ENCODE measurements at regions not wholly inside any gene's neighbourhood (a gene's known extent, or its start where the extent isn't known, plus 50 kb on each side); places are given as distances from the start of the nearest gene placed in this dataset.
A peak's percentile ranks its signal among the peaks of the same experiment; 100 is the strongest.

GRCh38 chr20:48259456-48259855 is 474.2 kb upstream of the SULF2 start:
- no peak for TF ChIP-seq SUZ12 (IDR thresholded peaks at IDR 0.05; ENCODE audit: extremely low read depth, insufficient read depth, insufficient read length)
- TF ChIP-seq ZNF274 (IDR thresholded peaks at IDR 0.05; ENCODE audit: low read depth, low read length) = no peak
- no peak for TF ChIP-seq YY1 (IDR thresholded peaks at IDR 0.05; ENCODE audit: insufficient read depth, insufficient read length)
- Histone ChIP-seq H3K4me3 (ENCODE audit: insufficient read length, low read depth) (no peak overlapping the region), H3K36me3 (ENCODE audit: insufficient read depth, insufficient read length, low read length) (no peaks in the 10 kb centered on the region), H3K27me3 (ENCODE audit: insufficient read depth, insufficient read length) (no peaks in the 10 kb centered on the region), H3K9ac (ENCODE audit: insufficient read length, low read depth) (no peak overlapping the region), H3K4me1 (ENCODE audit: insufficient read depth, insufficient read length) (peaks cover 3% of the 10 kb centered on the region), H3K9me3 (ENCODE audit: insufficient read depth, low read length) (no peaks in the 10 kb centered on the region)
- DNase-seq (ENCODE audit: low read depth, low spot score) = no peak

- H3K36me3 ChIP-seq (ENCODE audit: insufficient read depth, insufficient read length, low read length) = no peaks in the 10 kb centered on the region
- peaks cover 3% of the 10 kb centered on the region for H3K4me1 ChIP-seq (ENCODE audit: insufficient read depth, insufficient read length)
- no peak overlapping the region for H3K9ac ChIP-seq (ENCODE audit: insufficient read length, low read depth)
- no peaks in the 10 kb centered on the region for H3K27me3 ChIP-seq (ENCODE audit: insufficient read depth, insufficient read length)
- H3K4me3 ChIP-seq (ENCODE audit: insufficient read length, low read depth) = no peak overlapping the region
- TF ChIP-seq SUZ12 (IDR thresholded peaks at IDR 0.05; ENCODE audit: extremely low read depth, insufficient read depth, insufficient read length) (no peak), YY1 (IDR thresholded peaks at IDR 0.05; ENCODE audit: insufficient read depth, insufficient read length) (no peak), ZNF274 (IDR thresholded peaks at IDR 0.05; ENCODE audit: low read depth, low read length) (no peak)
- H3K9me3 ChIP-seq (ENCODE audit: insufficient read depth, low read length) = no peaks in the 10 kb centered on the region
- no peak for DNase-seq (ENCODE audit: low read depth, low spot score)
Measured at GRCh38 chr20:48257833-48258232, 472.6 kb upstream of the SULF2 start.

- Histone ChIP-seq H3K36me3 (ENCODE audit: insufficient read depth, insufficient read length, low read length) (no peaks in the 10 kb centered on the region), H3K4me1 (ENCODE audit: insufficient read depth, insufficient read length) (peaks cover 6% of the 10 kb centered on the region)
- no peak for DNase-seq (ENCODE audit: low read depth, low spot score)
Measured at GRCh38 chr20:48247961-48248360, 462.7 kb upstream of the SULF2 start.

GRCh38 chr20:48246061-48246790 is 460.9 kb upstream of the SULF2 start:
- TF ChIP-seq ZNF274 (IDR thresholded peaks at IDR 0.05; ENCODE audit: low read depth, low read length) (no peak), YY1 (IDR thresholded peaks at IDR 0.05; ENCODE audit: insufficient read depth, insufficient read length) (no peak), SUZ12 (IDR thresholded peaks at IDR 0.05; ENCODE audit: extremely low read depth, insufficient read depth, insufficient read length) (no peak)
- H3K36me3 ChIP-seq (ENCODE audit: insufficient read depth, insufficient read length, low read length) = no peaks in the 10 kb centered on the region
- H3K9me3 ChIP-seq (ENCODE audit: insufficient read depth, low read length) = no peaks in the 10 kb centered on the region
- no peak overlapping the region for H3K9ac ChIP-seq (ENCODE audit: insufficient read length, low read depth)
- H3K4me3 ChIP-seq (ENCODE audit: insufficient read length, low read depth) = no peak overlapping the region
- H3K27me3 ChIP-seq (ENCODE audit: insufficient read depth, insufficient read length) = no peaks in the 10 kb centered on the region
- DNase-seq (ENCODE audit: low read depth, low spot score) = no peak
- peaks cover 6% of the 10 kb centered on the region for H3K4me1 ChIP-seq (ENCODE audit: insufficient read depth, insufficient read length)

More at GRCh38 chr20:48247961-48248360, 462.7 kb upstream of the SULF2 start:
- Histone ChIP-seq H3K27me3 (ENCODE audit: insufficient read depth, insufficient read length) (no peaks in the 10 kb centered on the region), H3K9ac (ENCODE audit: insufficient read length, low read depth) (no peak overlapping the region), H3K4me3 (ENCODE audit: insufficient read length, low read depth) (no peak overlapping the region), H3K9me3 (ENCODE audit: insufficient read depth, low read length) (no peaks in the 10 kb centered on the region)
- no peak for TF ChIP-seq SUZ12 (IDR thresholded peaks at IDR 0.05; ENCODE audit: extremely low read depth, insufficient read depth, insufficient read length)
- no peak for TF ChIP-seq YY1 (IDR thresholded peaks at IDR 0.05; ENCODE audit: insufficient read depth, insufficient read length)
- no peak for TF ChIP-seq ZNF274 (IDR thresholded peaks at IDR 0.05; ENCODE audit: low read depth, low read length)

GRCh38 chr20:48242623-48243022 is 457.3 kb upstream of the SULF2 start:
- H3K36me3 ChIP-seq (ENCODE audit: insufficient read depth, insufficient read length, low read length) = no peaks in the 10 kb centered on the region
- no peaks in the 10 kb centered on the region for H3K9me3 ChIP-seq (ENCODE audit: insufficient read depth, low read length)
- TF ChIP-seq YY1 (IDR thresholded peaks at IDR 0.05; ENCODE audit: insufficient read depth, insufficient read length) = no peak
- no peak for TF ChIP-seq ZNF274 (IDR thresholded peaks at IDR 0.05; ENCODE audit: low read depth, low read length)
- no peak for TF ChIP-seq SUZ12 (IDR thresholded peaks at IDR 0.05; ENCODE audit: extremely low read depth, insufficient read depth, insufficient read length)
- no peak overlapping the region for H3K4me3 ChIP-seq (ENCODE audit: insufficient read length, low read depth)
- no peak overlapping the region for H3K9ac ChIP-seq (ENCODE audit: insufficient read length, low read depth)
- no peaks in the 10 kb centered on the region for H3K27me3 ChIP-seq (ENCODE audit: insufficient read depth, insufficient read length)
- no peak for DNase-seq (ENCODE audit: low read depth, low spot score)
- H3K4me1 ChIP-seq (ENCODE audit: insufficient read depth, insufficient read length) = peaks cover 4% of the 10 kb centered on the region

- peaks cover 4% of the 10 kb centered on the region for H3K4me1 ChIP-seq (ENCODE audit: insufficient read depth, insufficient read length)
- TF ChIP-seq YY1 (IDR thresholded peaks at IDR 0.05; ENCODE audit: insufficient read depth, insufficient read length) (no peak), ZNF274 (IDR thresholded peaks at IDR 0.05; ENCODE audit: low read depth, low read length) (no peak), SUZ12 (IDR thresholded peaks at IDR 0.05; ENCODE audit: extremely low read depth, insufficient read depth, insufficient read length) (no peak)
- DNase-seq (ENCODE audit: low read depth, low spot score) = no peak
Measured at GRCh38 chr20:48241482-48241881, 456.2 kb upstream of the SULF2 start.

GRCh38 chr20:48238781-48239180 is 453.5 kb upstream of the SULF2 start:
- H3K9ac ChIP-seq (ENCODE audit: insufficient read length, low read depth) = peak overlapping the region; percentile 22
- TF ChIP-seq YY1 (IDR thresholded peaks at IDR 0.05; ENCODE audit: insufficient read depth, insufficient read length) (no peak), SUZ12 (IDR thresholded peaks at IDR 0.05; ENCODE audit: extremely low read depth, insufficient read depth, insufficient read length) (no peak), ZNF274 (IDR thresholded peaks at IDR 0.05; ENCODE audit: low read depth, low read length) (no peak)

More at GRCh38 chr20:48241482-48241881, 456.2 kb upstream of the SULF2 start:
- no peaks in the 10 kb centered on the region for H3K36me3 ChIP-seq (ENCODE audit: insufficient read depth, insufficient read length, low read length)
- H3K9me3 ChIP-seq (ENCODE audit: insufficient read depth, low read length) = no peaks in the 10 kb centered on the region
- no peak overlapping the region for H3K9ac ChIP-seq (ENCODE audit: insufficient read length, low read depth)
- H3K27me3 ChIP-seq (ENCODE audit: insufficient read depth, insufficient read length) = no peaks in the 10 kb centered on the region
- H3K4me3 ChIP-seq (ENCODE audit: insufficient read length, low read depth) = no peak overlapping the region

More at GRCh38 chr20:48238781-48239180, 453.5 kb upstream of the SULF2 start:
- Histone ChIP-seq H3K4me3 (ENCODE audit: insufficient read length, low read depth) (no peak overlapping the region), H3K4me1 (ENCODE audit: insufficient read depth, insufficient read length) (peaks cover 6% of the 10 kb centered on the region), H3K27me3 (ENCODE audit: insufficient read depth, insufficient read length) (no peaks in the 10 kb centered on the region), H3K36me3 (ENCODE audit: insufficient read depth, insufficient read length, low read length) (no peaks in the 10 kb centered on the region), H3K9me3 (ENCODE audit: insufficient read depth, low read length) (0 out of 2 replicates have a peak, but pooled peaks cover under 1% of the 10 kb centered on the region)
- DNase-seq (ENCODE audit: low read depth, low spot score) = no peak
